Prostate gland (tissue), 2 donors: ENCODE measurements at regions not wholly inside any gene's neighbourhood (a gene's known extent, or its start where the extent isn't known, plus 50 kb on each side); places are given as distances from the start of the nearest gene placed in this dataset.

Source experiments
- DNase-seq: peaks from one replicate; pipeline ENCODE4 v3.0.0-alpha.2; 2019; ENCODE audit warnings: low spot score
- H3K27ac ChIP-seq, 2 donors: fragments of 200-600 bp; sonication (generic); 2 replicates each; pipeline ENCODE4 v1.5.1; 2017 to 2019
- H3K27me3 ChIP-seq: fragments of 200-600 bp; sonication (generic); replicated peaks from 2 replicates; pipeline ENCODE4 v1.5.1; 2019; ENCODE audit not compliant: insufficient read depth
- H3K36me3 ChIP-seq, 2 donors: fragments of 200-600 bp; sonication (generic); 1 replicate in 1 of 2; 2 replicates in 1 of 2; pipeline versions ENCODE4 v1.5.1 to v1.8.1; 2017 to 2019
- H3K4me1 ChIP-seq: fragments of 200-600 bp; sonication (generic); replicated peaks from 2 replicates; pipeline ENCODE4 v1.5.1; 2019
- H3K4me3 ChIP-seq, 2 donors: fragments of 200-600 bp; sonication (generic); 2 replicates each; pipeline ENCODE4 v1.5.1; 2017 to 2019
- H3K9me3 ChIP-seq: fragments of 200-600 bp; sonication (generic); 2 replicates; pipeline ENCODE4 v1.5.1; 2017
- CTCF ChIP-seq, 4 experiments: fragments of 200-600 bp in 2 of 4; fragments of 450-650 bp in 2 of 4; sonication (generic) in 2 of 4; IDR thresholded peaks; 1 replicate in 3 of 4; 2 replicates in 1 of 4; pipeline ENCODE4 v1.5.1; 2016 to 2019; ENCODE audit warnings: antibody characterized with exemption in 4 of 4, mild to moderate bottlenecking in 2 of 4, moderate library complexity in 2 of 4
- POLR2A ChIP-seq: fragments of 450-650 bp; IDR thresholded peaks from one replicate; pipeline ENCODE4 v1.6.1; 2016; ENCODE audit warnings: antibody characterized with exemption, mild to moderate bottlenecking
- POLR2AphosphoS5 ChIP-seq: sonication (generic); formaldehyde crosslinking; IDR thresholded peaks from one replicate; pipeline ENCODE4 v1.6.1; 2017; ENCODE audit warnings: antibody characterized with exemption
- WGBS: methylation state at CpG from one replicate; pipeline ENCODE4 v1.1.5; 2018; 5-methylcytosine and 5-hydroxymethylcytosine counted together
- intact Hi-C: fragments of 100-400 bp; cut with DNase I; formaldehyde crosslinking; loops from one replicate; pipeline ENCODE4 v1.14.2; 2022

GRCh38 chr18:27253571-27253970 lies 68.5 kb upstream of the CHST9 start:
- 82% methylated on average over 1 of the region's 1 CpG for WGBS
- intact Hi-C loops: no loop called here
- TF ChIP-seq CTCF (IDR thresholded peaks at IDR 0.05): no peak
- no peak for TF ChIP-seq POLR2AphosphoS5
- TF ChIP-seq POLR2A: no peak
- Histone ChIP-seq H3K36me3 (no peaks in the 10 kb centered on the region), H3K4me1 (no peaks in the 10 kb centered on the region), H3K27me3 (no peaks in the 10 kb centered on the region), H3K27ac (no peak overlapping the region), H3K9me3 (no peaks in the 10 kb centered on the region), H3K4me3 (no peak overlapping the region)
- no peak for DNase-seq

GRCh38 chr18:27250471-27250870 lies 65.4 kb upstream of the CHST9 start:
- no peaks in the 10 kb centered on the region for H3K27me3 ChIP-seq
- no peak for DNase-seq
- WGBS: 91% methylated on average over 2 of the region's 2 CpGs
- intact Hi-C loops: no loop called here
- H3K27ac ChIP-seq: no peak overlapping the region
- H3K36me3 ChIP-seq: no peaks in the 10 kb centered on the region
- no peak overlapping the region for H3K4me3 ChIP-seq
- H3K4me1 ChIP-seq: no peaks in the 10 kb centered on the region
- no peaks in the 10 kb centered on the region for H3K9me3 ChIP-seq
- TF ChIP-seq POLR2AphosphoS5: no peak
- no peak for TF ChIP-seq POLR2A

GRCh38 chr18:27249933-27250332 lies 64.8 kb upstream of the CHST9 start:
- Histone ChIP-seq H3K36me3 (no peaks in the 10 kb centered on the region), H3K4me3 (no peak overlapping the region), H3K27me3 (no peaks in the 10 kb centered on the region), H3K9me3 (no peaks in the 10 kb centered on the region), H3K27ac (no peak overlapping the region), H3K4me1 (no peaks in the 10 kb centered on the region)
- no peak for DNase-seq
- intact Hi-C loops: no loop called here
- 63% methylated on average over 1 of the region's 1 CpG for WGBS
- no peak for TF ChIP-seq POLR2AphosphoS5
- no peak for TF ChIP-seq CTCF (IDR thresholded peaks at IDR 0.05)
- no peak for TF ChIP-seq POLR2A

GRCh38 chr18:27244259-27244658 lies 59.2 kb upstream of the CHST9 start:
- DNase-seq: no peak
- H3K36me3 ChIP-seq: no peaks in the 10 kb centered on the region
- no peak overlapping the region for H3K27ac ChIP-seq
- intact Hi-C loops: no loop called here
- WGBS: 90% methylated on average over 4 of the region's 4 CpGs
- H3K4me1 ChIP-seq: no peaks in the 10 kb centered on the region
- H3K27me3 ChIP-seq: no peaks in the 10 kb centered on the region
- TF ChIP-seq CTCF (IDR thresholded peaks at IDR 0.05): no peak
- H3K9me3 ChIP-seq: no peaks in the 10 kb centered on the region
- H3K4me3 ChIP-seq: no peak overlapping the region

GRCh38 chr18:27242392-27243047 lies 57.4 kb upstream of the CHST9 start:
- 53% methylated on average over 5 of the region's 5 CpGs for WGBS
- DNase-seq: no peak
- no peaks in the 10 kb centered on the region for H3K27me3 ChIP-seq
- intact Hi-C loops: no loop called here
- no peaks in the 10 kb centered on the region for H3K9me3 ChIP-seq
- no peaks in the 10 kb centered on the region for H3K4me1 ChIP-seq
- TF ChIP-seq POLR2AphosphoS5: no peak
- no peak for TF ChIP-seq POLR2A
- no peak for TF ChIP-seq CTCF (IDR thresholded peaks at IDR 0.05)
- no peaks in the 10 kb centered on the region for H3K36me3 ChIP-seq
- H3K4me3 ChIP-seq: no peak overlapping the region
- H3K27ac ChIP-seq: no peak overlapping the region
